ENCODE measurements at regions not wholly inside any gene's neighbourhood (a gene's known extent, or its start where the extent isn't known, plus 50 kb on each side); places are given as distances from the start of the nearest gene placed in this dataset.

GRCh38 chr13:43984292-43984691 is 104.6 kb downstream of the LACC1 start:
- TF ChIP-seq TAF1 (IDR thresholded peaks at IDR 0.05; ENCODE audit: low read depth) (no peak), RAD21 (IDR thresholded peaks at IDR 0.05; ENCODE audit: low read depth) (no peak), FOXM1 (IDR thresholded peaks at IDR 0.05; ENCODE audit: borderline replicate concordance, low read depth) (no peak), CEBPB (IDR thresholded peaks at IDR 0.05) (no peak), EGR1 (IDR thresholded peaks at IDR 0.05) (no peak), CREB1 (IDR thresholded peaks at IDR 0.05; ENCODE audit: low read depth) (no peak), MAX (IDR thresholded peaks at IDR 0.05) (no peak), REST (IDR thresholded peaks at IDR 0.05; ENCODE audit: low read depth) (no peak), TCF12 (IDR thresholded peaks at IDR 0.05; ENCODE audit: low read depth) (no peak), EP300 (IDR thresholded peaks at IDR 0.05; ENCODE audit: borderline replicate concordance) (no peak), YY1 (IDR thresholded peaks at IDR 0.05; ENCODE audit: low read depth) (no peak), ZBTB7A (IDR thresholded peaks at IDR 0.05; ENCODE audit: low read depth) (no peak), NFIC (IDR thresholded peaks at IDR 0.05) (no peak)
